IPS-15b (cell line): ENCODE measurements at regions not wholly inside any gene's neighbourhood (a gene's known extent, or its start where the extent isn't known, plus 50 kb on each side); places are given as distances from the start of the nearest gene placed in this dataset.

ENCODE experiments used
- H3K27me3 ChIP-seq: one replicate; pipeline ENCODE4 v1.6.1; 2013; ENCODE audit warnings: low read length; ENCODE audit not compliant: control insufficient read depth, insufficient read depth
- H3K36me3 ChIP-seq: one replicate; pipeline ENCODE4 v1.6.1; 2013; ENCODE audit warnings: low read length; ENCODE audit not compliant: control insufficient read depth, insufficient read depth
- H3K4me1 ChIP-seq: one replicate; pipeline ENCODE4 v1.6.1; 2013; ENCODE audit warnings: mild to moderate bottlenecking, low read length; ENCODE audit not compliant: control insufficient read depth, insufficient read depth
- H3K4me3 ChIP-seq: one replicate; pipeline ENCODE4 v1.5.1; 2013; ENCODE audit warnings: low read depth, low read length
- H3K9ac ChIP-seq: one replicate; pipeline ENCODE4 v1.6.1; 2013; ENCODE audit warnings: low read depth, mild to moderate bottlenecking, low read length
- H3K9me3 ChIP-seq: one replicate; pipeline ENCODE4 v1.6.1; 2013; ENCODE audit warnings: mild to moderate bottlenecking, low read length; ENCODE audit not compliant: control insufficient read depth, insufficient read depth

GRCh38 chr1:187956975-187957374 is 1128.2 kb downstream of the PLA2G4A start:
- no peak overlapping the region for H3K4me3 ChIP-seq
- no peaks in the 10 kb centered on the region for H3K27me3 ChIP-seq
- no peak overlapping the region for H3K9ac ChIP-seq
- no peaks in the 10 kb centered on the region for H3K36me3 ChIP-seq
- H3K9me3 ChIP-seq: no peaks in the 10 kb centered on the region
- H3K4me1 ChIP-seq: no peaks in the 10 kb centered on the region

DNA sequence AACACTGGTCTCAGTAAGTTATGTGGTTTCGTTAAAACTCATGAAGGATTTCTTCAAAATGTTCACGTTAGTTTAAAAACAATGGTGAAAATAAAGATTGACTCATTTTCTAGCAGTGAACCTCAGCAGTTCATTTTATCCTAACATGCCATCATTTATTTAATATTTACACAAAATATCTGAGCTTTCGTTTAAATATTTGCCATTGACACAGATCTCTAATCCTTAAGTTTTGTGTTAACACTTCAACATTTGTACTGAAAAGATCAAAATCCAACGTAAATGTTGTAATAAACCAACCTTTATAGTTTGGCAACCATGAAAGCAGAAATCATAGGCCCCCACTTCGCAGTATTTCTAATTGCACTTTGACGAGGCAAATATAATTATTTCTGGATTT is 1129.5 kb downstream of the PLA2G4A start:
- Histone ChIP-seq H3K4me1 (no peaks in the 10 kb centered on the region), H3K4me3 (no peak overlapping the region), H3K9me3 (no peaks in the 10 kb centered on the region), H3K36me3 (no peaks in the 10 kb centered on the region), H3K9ac (no peak overlapping the region), H3K27me3 (no peaks in the 10 kb centered on the region)

- Histone ChIP-seq H3K4me3 (no peak overlapping the region), H3K36me3 (no peaks in the 10 kb centered on the region), H3K9ac (no peak overlapping the region), H3K9me3 (no peaks in the 10 kb centered on the region), H3K27me3 (no peaks in the 10 kb centered on the region), H3K4me1 (no peaks in the 10 kb centered on the region)
These were observed 1130.3 kb downstream of the PLA2G4A start for GRCh38 chr1:187959062-187959461.

DNA sequence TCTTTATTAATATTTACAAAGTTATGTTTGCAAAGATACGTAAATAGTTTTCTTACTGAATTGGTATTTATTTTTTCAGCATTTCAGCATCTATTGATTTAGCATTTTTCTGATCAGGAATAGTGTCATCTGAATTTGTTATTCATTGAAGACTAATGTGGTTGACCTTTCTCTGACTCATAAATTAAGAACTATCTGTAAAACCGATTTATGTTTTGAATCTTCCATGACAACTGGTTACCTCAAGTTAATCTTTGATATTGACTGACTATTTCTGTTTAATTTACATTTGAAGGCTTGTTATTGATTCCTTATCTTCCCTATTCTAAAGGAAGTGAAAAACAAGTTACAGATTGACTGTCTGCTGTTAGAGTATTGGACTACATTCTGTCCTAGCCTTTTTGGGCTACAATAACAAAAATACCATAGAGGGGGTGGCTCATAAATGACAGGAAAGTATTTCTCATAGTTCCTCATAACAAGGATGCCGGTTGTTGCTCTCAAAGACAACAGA is 1131.4 kb downstream of the PLA2G4A start:
- Histone ChIP-seq H3K4me1 (no peaks in the 10 kb centered on the region), H3K36me3 (no peaks in the 10 kb centered on the region), H3K9me3 (no peaks in the 10 kb centered on the region), H3K9ac (no peak overlapping the region), H3K27me3 (no peaks in the 10 kb centered on the region), H3K4me3 (no peak overlapping the region)

DNA sequence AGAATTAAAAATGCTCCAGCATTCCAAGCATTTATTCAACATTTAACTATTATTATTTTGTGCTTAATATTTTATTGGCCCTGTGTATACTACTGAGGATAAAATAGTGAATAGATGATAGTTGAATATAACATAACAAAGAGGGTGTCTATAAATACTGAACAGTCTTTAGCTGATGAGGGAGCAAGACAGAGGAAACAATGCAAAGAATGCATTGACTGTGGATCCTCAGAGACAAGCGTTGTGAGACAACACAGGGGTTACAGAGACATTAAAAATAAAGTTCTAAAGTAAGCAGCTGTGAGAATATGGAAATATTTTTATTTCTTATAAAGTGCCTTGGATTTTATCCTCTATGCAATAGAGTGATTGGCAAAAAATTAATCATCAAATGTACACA is 1133.1 kb downstream of the PLA2G4A start:
- H3K4me3 ChIP-seq: no peak overlapping the region
- H3K27me3 ChIP-seq: no peaks in the 10 kb centered on the region
- no peaks in the 10 kb centered on the region for H3K36me3 ChIP-seq
- H3K9me3 ChIP-seq: no peaks in the 10 kb centered on the region
- H3K4me1 ChIP-seq: no peaks in the 10 kb centered on the region
- H3K9ac ChIP-seq: no peak overlapping the region

GRCh38 chr1:187971851-187972250 is 1143.1 kb downstream of the PLA2G4A start:
- Histone ChIP-seq H3K9ac (no peak overlapping the region), H3K36me3 (no peaks in the 10 kb centered on the region), H3K9me3 (no peaks in the 10 kb centered on the region), H3K4me3 (no peak overlapping the region), H3K27me3 (no peaks in the 10 kb centered on the region), H3K4me1 (no peaks in the 10 kb centered on the region)

- no peaks in the 10 kb centered on the region for H3K4me1 ChIP-seq
- H3K9me3 ChIP-seq: no peaks in the 10 kb centered on the region
- no peak overlapping the region for H3K9ac ChIP-seq
- no peak overlapping the region for H3K4me3 ChIP-seq
- no peaks in the 10 kb centered on the region for H3K27me3 ChIP-seq
- no peaks in the 10 kb centered on the region for H3K36me3 ChIP-seq
These were observed 1148.5 kb downstream of the PLA2G4A start for GRCh38 chr1:187977298-187977697.

GRCh38 chr1:187985145-187985896 is 1156.6 kb downstream of the PLA2G4A start:
- no peaks in the 10 kb centered on the region for H3K9me3 ChIP-seq
- H3K27me3 ChIP-seq: no peaks in the 10 kb centered on the region
- H3K4me1 ChIP-seq: no peaks in the 10 kb centered on the region
- no peaks in the 10 kb centered on the region for H3K36me3 ChIP-seq
- H3K4me3 ChIP-seq: no peak overlapping the region
- H3K9ac ChIP-seq: no peak overlapping the region

DNA sequence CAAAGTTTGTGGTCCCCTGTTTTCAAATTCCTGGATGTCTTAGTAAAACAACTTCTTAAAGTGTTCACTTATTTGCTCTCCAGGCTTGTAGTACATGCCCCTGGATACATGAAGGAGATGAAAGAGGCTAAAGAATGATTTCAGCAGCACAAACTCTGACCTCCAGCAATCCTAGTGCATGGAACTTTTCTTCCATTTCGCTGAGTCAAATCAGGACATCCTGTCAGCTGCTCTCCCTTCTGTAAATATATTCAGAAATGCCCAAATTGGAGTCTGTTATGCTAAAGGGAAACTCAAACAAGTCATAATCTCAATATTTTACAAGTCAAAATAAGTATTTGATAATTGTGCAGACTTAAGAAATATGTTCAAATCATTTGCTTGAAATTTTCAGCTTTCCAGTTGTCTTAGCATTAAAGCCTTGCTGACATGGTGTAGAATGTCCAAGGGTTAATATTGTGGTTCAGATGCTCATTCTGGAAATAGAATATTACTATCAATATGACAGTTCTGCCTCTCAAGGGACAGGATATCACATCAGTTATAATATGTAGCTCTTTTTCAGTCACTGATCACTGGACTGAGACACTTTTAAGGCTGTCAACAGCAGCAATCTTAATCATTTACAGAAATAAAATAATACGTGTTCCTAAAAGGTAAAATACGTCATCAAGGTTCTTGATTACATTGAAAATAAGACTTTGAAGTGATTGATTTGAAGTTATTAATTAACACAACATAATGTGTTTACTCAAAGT is 1157.3 kb downstream of the PLA2G4A start:
- Histone ChIP-seq H3K27me3 (no peaks in the 10 kb centered on the region), H3K9me3 (no peaks in the 10 kb centered on the region), H3K9ac (no peak overlapping the region), H3K36me3 (no peaks in the 10 kb centered on the region), H3K4me1 (no peaks in the 10 kb centered on the region), H3K4me3 (no peak overlapping the region)

- no peaks in the 10 kb centered on the region for H3K27me3 ChIP-seq
- no peaks in the 10 kb centered on the region for H3K4me1 ChIP-seq
- H3K9me3 ChIP-seq: no peaks in the 10 kb centered on the region
- H3K4me3 ChIP-seq: no peak overlapping the region
- no peak overlapping the region for H3K9ac ChIP-seq
- H3K36me3 ChIP-seq: no peaks in the 10 kb centered on the region
These were observed 1158.6 kb downstream of the PLA2G4A start for GRCh38 chr1:187987236-187987776.

- Histone ChIP-seq H3K4me3 (no peak overlapping the region), H3K4me1 (peaks cover 5% of the 10 kb centered on the region), H3K27me3 (no peaks in the 10 kb centered on the region)
These were observed 1163.2 kb downstream of the PLA2G4A start for GRCh38 chr1:187991944-187992343.

GRCh38 chr1:187996780-187997179 is 1168.0 kb downstream of the PLA2G4A start:
- H3K36me3 ChIP-seq: no peaks in the 10 kb centered on the region
- peaks cover 5% of the 10 kb centered on the region for H3K4me1 ChIP-seq
- H3K27me3 ChIP-seq: no peaks in the 10 kb centered on the region
- no peaks in the 10 kb centered on the region for H3K9me3 ChIP-seq
- H3K9ac ChIP-seq: no peak overlapping the region
- H3K4me3 ChIP-seq: no peak overlapping the region

More at GRCh38 chr1:187991944-187992343, 1163.2 kb downstream of the PLA2G4A start:
- Histone ChIP-seq H3K36me3 (no peaks in the 10 kb centered on the region), H3K9ac (no peak overlapping the region), H3K9me3 (no peaks in the 10 kb centered on the region)
